ENCODE measurements at regions not wholly inside any gene's neighbourhood (a gene's known extent, or its start where the extent isn't known, plus 50 kb on each side); places are given as distances from the start of the nearest gene placed in this dataset.

DNA sequence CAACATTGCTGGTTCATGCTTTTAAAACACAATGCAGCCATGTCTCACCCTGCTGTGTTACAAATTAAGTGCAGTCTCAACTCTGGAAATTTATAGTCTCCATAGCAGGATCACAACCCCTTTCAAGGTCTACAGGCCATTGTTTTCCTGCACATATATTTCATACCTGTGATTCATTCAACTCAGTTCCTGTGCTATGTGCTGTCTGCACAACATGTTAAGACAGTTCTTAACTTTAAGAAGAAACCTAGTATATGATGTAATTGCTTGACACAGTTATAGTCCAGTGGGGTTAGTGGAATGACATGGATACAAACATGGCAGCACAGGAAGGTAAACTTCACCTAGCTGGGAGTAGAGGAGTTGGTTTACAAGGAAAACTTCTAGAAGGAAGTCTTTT, 106.4 kb downstream of the IFI44 start:
- Histone ChIP-seq H3K4me3 (no peak overlapping the region), H3K9me3 (replicated peaks) (no peaks in the 10 kb centered on the region; the same call in 1 of the 2 replicates), H3K27ac (no peak overlapping the region), H3K36me3 (no peaks in the 10 kb centered on the region), H3K27me3 (replicated peaks) (no peaks in the 10 kb centered on the region), H3K4me1 (replicated peaks) (peaks cover 15% of the 10 kb centered on the region)
- no peak for DNase-seq (ENCODE audit: low read depth in 1 of 2, low spot score in 2 of 2)

- peak in 1 of 2 experiments; percentile 34 for DNase-seq (ENCODE audit: low read depth in 1 of 2, low spot score in 2 of 2)
- H3K4me1 ChIP-seq (replicated peaks), result peaks cover 21% of the 10 kb centered on the region
Measured at GRCh38 chr1:78758506-78758905, 108.9 kb downstream of the IFI44 start.

GRCh38 chr1:78759881-78760280, 110.2 kb downstream of the IFI44 start:
- no peaks in the 10 kb centered on the region for H3K36me3 ChIP-seq
- H3K4me3 ChIP-seq, result no peak overlapping the region
- no peaks in the 10 kb centered on the region for H3K9me3 ChIP-seq (replicated peaks)
- no peak for DNase-seq (ENCODE audit: low read depth in 1 of 2, low spot score in 2 of 2)
- no peak overlapping the region for H3K27ac ChIP-seq
- peaks cover 21% of the 10 kb centered on the region for H3K4me1 ChIP-seq (replicated peaks)
- H3K27me3 ChIP-seq (replicated peaks), result no peaks in the 10 kb centered on the region

More at GRCh38 chr1:78758506-78758905, 108.9 kb downstream of the IFI44 start:
- no peak overlapping the region for H3K4me3 ChIP-seq
- no peaks in the 10 kb centered on the region for H3K27me3 ChIP-seq (replicated peaks)
- H3K27ac ChIP-seq, result no peak overlapping the region
- no peaks in the 10 kb centered on the region for H3K36me3 ChIP-seq
- H3K9me3 ChIP-seq (replicated peaks), result no peaks in the 10 kb centered on the region; the same call in 1 of the 2 replicates

DNA sequence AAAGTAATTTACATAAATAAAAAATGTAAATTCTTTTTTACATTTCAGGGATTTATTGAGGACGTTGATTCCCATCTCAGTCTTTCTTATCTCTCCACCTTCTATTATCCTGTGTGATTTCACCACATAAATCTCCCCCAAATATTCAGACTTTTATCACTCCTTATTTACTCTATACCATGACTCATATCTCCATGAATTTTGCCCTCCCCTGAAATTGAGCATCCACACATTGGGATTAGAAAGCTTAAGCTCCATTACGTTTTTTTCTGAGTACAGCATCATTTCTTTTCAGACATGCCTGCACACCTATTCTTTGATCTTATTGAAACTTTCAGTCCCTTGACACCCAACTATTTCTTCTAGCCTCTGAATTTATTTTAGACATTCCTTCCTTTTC, 111.2 kb downstream of the IFI44 start:
- Histone ChIP-seq H3K4me1 (replicated peaks) (peaks cover 21% of the 10 kb centered on the region), H3K4me3 (no peak overlapping the region), H3K9me3 (replicated peaks) (no peaks in the 10 kb centered on the region), H3K27ac (no peak overlapping the region), H3K36me3 (no peaks in the 10 kb centered on the region), H3K27me3 (replicated peaks) (no peaks in the 10 kb centered on the region)
- peak in 1 of 2 experiments; percentile 50 for DNase-seq (ENCODE audit: low read depth in 1 of 2, low spot score in 2 of 2)

- Histone ChIP-seq H3K27me3 (replicated peaks) (no peaks in the 10 kb centered on the region), H3K27ac (no peak overlapping the region), H3K9me3 (replicated peaks) (no peaks in the 10 kb centered on the region), H3K4me1 (replicated peaks) (peaks cover 21% of the 10 kb centered on the region), H3K36me3 (no peaks in the 10 kb centered on the region), H3K4me3 (no peak overlapping the region)
- no peak for DNase-seq (ENCODE audit: low read depth in 1 of 2, low spot score in 2 of 2)
Measured at GRCh38 chr1:78762113-78762512, 112.5 kb downstream of the IFI44 start.

DNA sequence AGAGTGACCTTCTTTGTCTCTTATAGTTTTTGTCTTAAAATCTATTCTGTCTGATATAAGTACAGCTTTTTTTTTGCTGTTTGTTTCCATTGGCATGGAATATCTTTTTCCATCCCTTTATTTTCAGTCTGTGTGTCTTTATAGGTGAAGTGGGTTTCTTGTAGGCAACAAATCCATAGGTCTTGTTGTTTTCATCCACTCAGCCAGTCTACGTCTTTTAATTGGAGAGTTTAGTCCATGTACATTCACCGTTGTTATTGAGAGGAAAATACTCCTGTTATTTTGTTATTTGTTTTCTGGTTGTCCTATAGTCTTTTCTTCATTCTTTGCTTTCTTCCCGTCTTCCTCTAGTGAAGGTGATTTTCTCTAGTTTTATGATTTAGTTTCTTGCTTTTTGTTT, 115.9 kb downstream of the IFI44 start:
- Histone ChIP-seq H3K27me3 (replicated peaks) (no peaks in the 10 kb centered on the region), H3K27ac (no peak overlapping the region), H3K4me1 (replicated peaks) (peaks cover 10% of the 10 kb centered on the region), H3K36me3 (no peaks in the 10 kb centered on the region), H3K4me3 (no peak overlapping the region), H3K9me3 (replicated peaks) (no peaks in the 10 kb centered on the region)
- no peak for DNase-seq (ENCODE audit: low read depth in 1 of 2, low spot score in 2 of 2)

GRCh38 chr1:78779831-78780230, 130.2 kb downstream of the IFI44 start:
- no peaks in the 10 kb centered on the region for H3K4me1 ChIP-seq (replicated peaks)
- no peak overlapping the region for H3K4me3 ChIP-seq
- no peak for DNase-seq (ENCODE audit: low read depth in 1 of 2, low spot score in 2 of 2)
- no peak overlapping the region for H3K27ac ChIP-seq
- H3K27me3 ChIP-seq (replicated peaks), result no peaks in the 10 kb centered on the region
- H3K36me3 ChIP-seq, result no peaks in the 10 kb centered on the region
- no peaks in the 10 kb centered on the region for H3K9me3 ChIP-seq (replicated peaks)

DNA sequence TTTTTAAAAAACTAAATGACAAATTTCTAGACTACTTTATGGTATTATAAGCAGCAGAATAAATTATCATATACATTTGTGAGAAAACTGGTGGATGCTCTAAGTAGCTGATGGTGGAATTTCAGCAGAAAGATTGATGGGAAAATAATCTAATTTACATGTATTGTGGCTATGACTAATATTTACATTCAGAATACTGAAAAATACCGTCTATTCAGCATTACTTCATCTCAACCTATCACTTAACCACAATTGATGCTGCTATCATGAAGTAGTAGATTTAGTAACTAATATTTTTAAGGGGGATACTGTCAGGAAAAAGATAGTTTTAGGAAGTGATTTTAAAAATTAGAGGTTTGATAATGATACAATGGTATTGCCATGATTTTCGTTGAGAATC, 137.9 kb downstream of the IFI44 start:
- H3K27ac ChIP-seq, result no peak overlapping the region
- no peak overlapping the region for H3K4me3 ChIP-seq
- H3K9me3 ChIP-seq (replicated peaks), result no peaks in the 10 kb centered on the region
- DNase-seq (ENCODE audit: low read depth in 1 of 2, low spot score in 2 of 2), result no peak
- no peaks in the 10 kb centered on the region for H3K4me1 ChIP-seq (replicated peaks)
- H3K36me3 ChIP-seq, result no peaks in the 10 kb centered on the region
- H3K27me3 ChIP-seq (replicated peaks), result no peaks in the 10 kb centered on the region

DNA sequence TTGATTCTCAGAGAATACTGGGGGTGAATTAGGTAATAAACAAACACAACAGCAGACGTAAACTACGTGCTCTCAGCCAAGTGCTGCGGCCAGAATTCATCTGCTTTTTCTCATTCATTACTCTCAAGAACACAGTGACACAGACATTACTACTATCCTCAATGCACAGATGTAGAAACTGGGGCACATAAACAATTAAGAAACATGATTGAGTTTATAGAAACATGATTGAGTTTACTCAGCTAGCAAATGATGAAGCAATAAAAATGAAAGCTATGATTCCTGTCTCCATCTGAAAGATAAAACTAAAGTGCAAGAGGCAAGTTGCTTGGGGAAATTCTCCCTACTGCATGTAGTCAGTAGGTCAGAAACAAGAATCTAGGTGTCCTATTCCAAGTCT, 140.5 kb downstream of the IFI44 start:
- Histone ChIP-seq H3K27ac (no peak overlapping the region), H3K4me3 (no peak overlapping the region), H3K9me3 (replicated peaks) (no peaks in the 10 kb centered on the region), H3K27me3 (replicated peaks) (no peaks in the 10 kb centered on the region), H3K4me1 (replicated peaks) (no peaks in the 10 kb centered on the region), H3K36me3 (no peaks in the 10 kb centered on the region)
- DNase-seq (ENCODE audit: low read depth in 1 of 2, low spot score in 2 of 2), result no peak

DNA sequence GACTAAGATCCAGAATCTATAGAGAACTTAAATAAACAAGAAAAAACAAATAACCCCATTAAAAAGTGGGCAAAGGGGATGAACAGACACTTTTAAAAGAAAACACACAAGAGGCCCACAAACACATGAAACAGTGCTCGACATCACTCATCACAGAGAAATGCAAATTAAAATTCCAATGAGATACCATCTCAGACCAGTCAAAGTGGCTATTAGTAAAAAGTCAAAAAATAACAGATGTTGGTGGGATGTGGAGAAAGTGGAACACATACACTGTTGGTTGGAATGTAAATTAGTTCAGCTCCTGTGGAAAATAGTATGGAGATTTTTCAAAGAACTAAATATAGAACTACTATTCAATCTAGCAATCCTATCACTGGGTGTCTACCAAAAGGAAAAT, 143.1 kb downstream of the IFI44 start:
- no peaks in the 10 kb centered on the region for H3K4me1 ChIP-seq (replicated peaks)
- H3K9me3 ChIP-seq (replicated peaks), result no peaks in the 10 kb centered on the region
- H3K27me3 ChIP-seq (replicated peaks), result no peaks in the 10 kb centered on the region
- no peak overlapping the region for H3K27ac ChIP-seq
- DNase-seq (ENCODE audit: low read depth in 1 of 2, low spot score in 2 of 2), result peak in 1 of 2 experiments; percentile 52
- no peaks in the 10 kb centered on the region for H3K36me3 ChIP-seq
- no peak overlapping the region for H3K4me3 ChIP-seq

DNA sequence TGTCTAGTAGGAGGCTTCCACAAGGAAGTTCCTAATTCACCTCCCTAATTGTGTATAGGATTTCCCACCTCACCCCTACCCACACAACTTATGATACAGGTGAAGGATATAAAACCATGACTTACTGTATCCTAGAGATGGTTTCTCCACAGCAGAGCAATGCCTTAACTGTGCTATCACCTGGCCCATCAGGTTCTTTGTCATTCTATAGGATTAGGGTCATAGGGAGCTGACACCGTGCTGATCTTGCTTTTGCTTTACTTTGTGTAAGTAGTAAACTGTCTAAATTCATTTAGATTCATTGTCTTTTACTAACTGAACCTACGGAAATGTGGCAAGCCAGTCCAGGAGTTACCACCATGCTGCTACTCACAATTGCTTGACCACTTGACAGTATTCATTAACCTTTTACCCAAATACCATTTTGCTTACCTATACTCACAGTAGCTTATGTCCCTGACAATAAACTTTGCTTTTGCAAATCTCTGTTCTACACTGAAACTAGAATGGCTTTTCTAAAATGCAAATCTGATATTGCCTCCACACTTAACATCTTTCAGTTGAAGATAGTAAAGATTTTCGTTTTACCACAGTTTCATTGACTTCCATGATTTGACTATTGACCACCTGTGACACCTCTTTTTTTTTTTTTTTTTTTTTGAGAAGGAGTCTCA, 147.6 kb downstream of the IFI44 start:
- H3K27ac ChIP-seq, result no peak overlapping the region
- H3K27me3 ChIP-seq (replicated peaks), result no peaks in the 10 kb centered on the region
- H3K9me3 ChIP-seq (replicated peaks), result no peaks in the 10 kb centered on the region
- no peaks in the 10 kb centered on the region for H3K4me1 ChIP-seq (replicated peaks)
- H3K4me3 ChIP-seq, result no peak overlapping the region
- DNase-seq (ENCODE audit: low read depth in 1 of 2, low spot score in 2 of 2), result no peak
- no peaks in the 10 kb centered on the region for H3K36me3 ChIP-seq

- Histone ChIP-seq H3K36me3 (no peaks in the 10 kb centered on the region), H3K9me3 (replicated peaks) (no peaks in the 10 kb centered on the region), H3K27me3 (replicated peaks) (0 out of 2 replicates have a peak, but pooled peaks cover 4% of the 10 kb centered on the region), H3K27ac (no peak overlapping the region), H3K4me1 (replicated peaks) (no peaks in the 10 kb centered on the region), H3K4me3 (no peak overlapping the region)
- no peak for DNase-seq (ENCODE audit: low read depth in 1 of 2, low spot score in 2 of 2)
Measured at GRCh38 chr1:78799926-78800325, 150.3 kb downstream of the IFI44 start.

DNA sequence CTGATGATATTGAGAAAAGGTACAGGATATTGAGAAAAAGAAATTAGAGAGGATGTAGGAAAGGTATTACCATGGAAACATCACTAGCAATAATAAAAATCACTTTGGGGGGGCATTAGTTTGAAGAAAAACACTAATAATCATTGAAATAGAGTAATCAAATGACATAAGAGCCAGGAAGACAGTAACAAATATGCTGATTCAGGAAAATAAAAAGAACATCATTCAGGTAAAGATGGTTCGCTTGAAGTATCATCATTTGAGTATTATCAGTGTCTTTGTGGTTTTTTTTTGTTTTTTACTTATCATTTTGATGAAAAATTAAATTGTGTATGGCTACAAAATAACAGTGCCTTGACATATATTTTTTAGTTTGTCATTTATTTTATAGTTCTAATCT, 164.5 kb downstream of the IFI44 start:
- DNase-seq (ENCODE audit: low read depth in 1 of 2, low spot score in 2 of 2), result no peak
- Histone ChIP-seq H3K27me3 (replicated peaks) (no peaks in the 10 kb centered on the region), H3K4me3 (no peak overlapping the region), H3K4me1 (replicated peaks) (no peaks in the 10 kb centered on the region), H3K36me3 (no peaks in the 10 kb centered on the region), H3K9me3 (replicated peaks) (no peaks in the 10 kb centered on the region), H3K27ac (no peak overlapping the region)

- no peaks in the 10 kb centered on the region for H3K36me3 ChIP-seq
- no peaks in the 10 kb centered on the region for H3K9me3 ChIP-seq (replicated peaks)
- H3K4me3 ChIP-seq, result no peak overlapping the region
- DNase-seq (ENCODE audit: low read depth in 1 of 2, low spot score in 2 of 2), result no peak
- H3K4me1 ChIP-seq (replicated peaks), result no peaks in the 10 kb centered on the region
- no peak overlapping the region for H3K27ac ChIP-seq
- H3K27me3 ChIP-seq (replicated peaks), result no peaks in the 10 kb centered on the region
Measured at GRCh38 chr1:78825561-78825960, 175.9 kb downstream of the IFI44 start.

GRCh38 chr1:78829644-78830043, 176.9 kb downstream of the ADGRL4 start:
- H3K9me3 ChIP-seq (replicated peaks), result no peaks in the 10 kb centered on the region
- no peak overlapping the region for H3K27ac ChIP-seq
- H3K27me3 ChIP-seq (replicated peaks), result no peaks in the 10 kb centered on the region
- H3K36me3 ChIP-seq, result no peaks in the 10 kb centered on the region
- peaks cover 37% of the 10 kb centered on the region for H3K4me1 ChIP-seq (replicated peaks)
- H3K4me3 ChIP-seq, result no peak overlapping the region
- DNase-seq (ENCODE audit: low read depth in 1 of 2, low spot score in 2 of 2), result no peak

Data from SJSA1 (cell line).